CD14-positive monocyte (primary cell): ENCODE measurements at regions not wholly inside any gene's neighbourhood (a gene's known extent, or its start where the extent isn't known, plus 50 kb on each side); places are given as distances from the start of the nearest gene placed in this dataset. TPM values are rescaled to one million over a fixed set of nuclear protein-coding genes. Genes with fewer than 3 reads are reported as not detected.
A peak's percentile ranks its signal among the peaks of the same experiment; 100 is the strongest.

ENCODE experiments used
- DNase-seq, 3 donors: peaks; one replicate each; pipeline ENCODE4 v3.0.0-alpha.2; 2011 to 2022
- H2AFZ ChIP-seq: 2 replicates; pipeline ENCODE4 v1.6.0; 2012; ENCODE audit warnings: mild to moderate bottlenecking, low read depth, low read length, inconsistent platforms; ENCODE audit not compliant: insufficient read depth, poor library complexity, severe bottlenecking
- H3K27ac ChIP-seq, 2 donors: 1 replicate in 1 of 2; 2 replicates in 1 of 2; pipeline ENCODE4 v1.5.1; 2012 to 2013; ENCODE audit warnings: low read length in 2 of 2, control low read depth in 1 of 2, inconsistent platforms in 1 of 2, low read depth in 1 of 2, mild to moderate bottlenecking in 1 of 2
- H3K27me3 ChIP-seq, 2 donors: one replicate each; pipeline versions ENCODE4 v1.6.0 to v1.6.1; 2011 to 2013; ENCODE audit warnings: low read length in 2 of 2; ENCODE audit not compliant: control insufficient read depth in 2 of 2, insufficient read depth in 2 of 2
- H3K36me3 ChIP-seq, 2 donors: replicated peaks in 1 of 2; 1 replicate in 1 of 2; 2 replicates in 1 of 2; pipeline versions ENCODE4 v1.5.1 to v1.6.1; 2012 to 2013; ENCODE audit warnings: low read length in 2 of 2, control low read depth in 1 of 2, inconsistent platforms in 1 of 2, mild to moderate bottlenecking in 1 of 2; ENCODE audit not compliant: insufficient read depth in 2 of 2, control insufficient read depth in 1 of 2
- H3K4me1 ChIP-seq, 2 donors: 1 replicate in 1 of 2; 2 replicates in 1 of 2; pipeline versions ENCODE4 v1.5.1 to v1.6.1; 2012 to 2013; ENCODE audit warnings: low read length in 2 of 2, control low read depth in 1 of 2, inconsistent platforms in 1 of 2, mild to moderate bottlenecking in 1 of 2, moderate library complexity in 1 of 2; ENCODE audit not compliant: insufficient read depth in 2 of 2, control insufficient read depth in 1 of 2
- H3K4me2 ChIP-seq: replicated peaks from 2 replicates; pipeline ENCODE3; 2012; ENCODE audit warnings: low read length, moderate library complexity, mild to moderate bottlenecking; ENCODE audit not compliant: poor library complexity, severe bottlenecking; ENCODE audit errors: extremely low read depth
- H3K4me3 ChIP-seq, 3 experiments: fragments of 200-600 bp in 1 of 3; sonication (generic) in 1 of 3; replicated peaks in 1 of 3; 1 replicate in 2 of 3; 2 replicates in 1 of 3; pipeline ENCODE4 v1.5.1; 2011 to 2013; ENCODE audit warnings: low read length in 3 of 3, mild to moderate bottlenecking in 3 of 3, control low read depth in 2 of 3, low read depth in 2 of 3, inconsistent platforms in 1 of 3, moderate library complexity in 1 of 3
- H3K79me2 ChIP-seq: 2 replicates; pipeline ENCODE4 v1.6.0; 2012; ENCODE audit warnings: mild to moderate bottlenecking, control low read depth, inconsistent platforms, low read length, moderate library complexity; ENCODE audit not compliant: insufficient read depth
- H3K9ac ChIP-seq: 2 replicates; pipeline ENCODE4 v1.6.0; 2017; ENCODE audit warnings: low read length, mild to moderate bottlenecking; ENCODE audit not compliant: insufficient read depth, poor library complexity, severe bottlenecking
- H3K9me3 ChIP-seq, 2 donors: replicated peaks in 1 of 2; 1 replicate in 1 of 2; 2 replicates in 1 of 2; pipeline versions ENCODE4 v1.5.1 to v1.6.1; 2012 to 2013; ENCODE audit warnings: low read length in 2 of 2, control low read depth in 1 of 2; ENCODE audit not compliant: control insufficient read depth in 1 of 2, insufficient read depth in 1 of 2
- H4K20me1 ChIP-seq: 2 replicates; pipeline ENCODE4 v1.6.0; 2012; ENCODE audit warnings: mild to moderate bottlenecking, low read length, control low read depth, moderate library complexity; ENCODE audit not compliant: insufficient read depth
- H3K27ac Mint-ChIP-seq, 7 donors: one replicate each; pipeline ENCODE4 v1.8.0; 2020; ENCODE audit warnings: mild to moderate bottlenecking in 7 of 7, mixed read lengths in 7 of 7, moderate library complexity in 6 of 7, inconsistent platforms in 2 of 7
- H3K27me3 Mint-ChIP-seq, 3 donors: one replicate each; pipeline ENCODE4 v1.8.0; 2021 to 2022; ENCODE audit warnings: low read depth in 3 of 3, mild to moderate bottlenecking in 3 of 3, mixed read lengths in 3 of 3, moderate library complexity in 3 of 3, inconsistent platforms in 1 of 3
- H3K36me3 Mint-ChIP-seq, 2 donors: one replicate each; pipeline ENCODE4 v1.8.0; 2020; ENCODE audit warnings: mixed read lengths in 2 of 2, inconsistent platforms in 1 of 2, mild to moderate bottlenecking in 1 of 2
- H3K4me1 Mint-ChIP-seq: one replicate; pipeline ENCODE4 v1.8.0; 2020; ENCODE audit warnings: mild to moderate bottlenecking, mixed read lengths
- H3K4me3 Mint-ChIP-seq, 2 donors: one replicate each; pipeline ENCODE4 v1.8.0; 2020; ENCODE audit warnings: mild to moderate bottlenecking in 2 of 2, mixed read lengths in 2 of 2, moderate library complexity in 1 of 2
- H3K9me3 Mint-ChIP-seq, 7 donors: one replicate each; pipeline ENCODE4 v1.8.0; 2020 to 2022; ENCODE audit warnings: mixed read lengths in 7 of 7, mild to moderate bottlenecking in 6 of 7, moderate library complexity in 6 of 7, inconsistent platforms in 2 of 7
- WGBS: methylation state at CpG from one replicate; pipeline ENCODE4 v1.1.5; 2013; ENCODE audit warnings: missing lambda C conversion rate; ENCODE audit not compliant: insufficient coverage; 5-methylcytosine and 5-hydroxymethylcytosine counted together
- intact Hi-C, 2 donors: fragments of 100-400 bp; cut with micrococcal nuclease; formaldehyde crosslinking; loops; one replicate each; pipeline versions ENCODE4 v1.15.0 to v1.15.1; 2023
- small RNA-seq: library from RNA; depleted of rRNA; stranded (forward); fragments of <200 nt; gene quantifications from one replicate; pipeline ENCODE3, GENCODE V24; 2012; ENCODE audit warnings: low read depth; ENCODE audit not compliant: insufficient read length
- TF ChIP-seq, protein P1 (sequence below): fragments of 200-600 bp; IDR thresholded peaks from one replicate; pipeline ENCODE4 v1.8.0; 2022; ENCODE audit warnings: antibody characterized with exemption, mild to moderate bottlenecking

DNA sequence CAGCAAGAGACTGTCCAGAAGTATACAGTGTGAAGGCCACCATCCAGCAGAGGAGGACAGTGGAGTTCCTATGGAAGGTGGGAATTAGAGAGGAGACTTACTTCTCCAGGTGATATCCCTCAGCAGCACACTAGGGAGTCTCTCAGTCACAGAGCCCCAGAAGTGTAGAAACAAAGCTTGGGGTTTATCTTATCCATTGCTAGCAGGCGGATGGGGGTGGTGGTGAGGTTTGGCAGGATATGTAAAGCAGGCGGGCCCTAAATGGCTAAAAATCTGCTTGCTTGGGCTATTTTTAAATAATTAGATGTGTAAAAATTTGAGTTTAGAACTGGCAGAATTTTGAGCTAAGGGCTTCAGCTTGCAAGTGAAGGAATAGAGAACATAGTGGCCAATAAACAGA, 50.1 kb upstream of the RGS18 start:
- H3K9me3 Mint-ChIP-seq: peaks cover 0 to 6% (median 2%) of the 10 kb centered on the region in 7 donors
- H3K27ac ChIP-seq: no peak overlapping the region
- no peaks in the 10 kb centered on the region for H4K20me1 ChIP-seq
- H3K36me3 Mint-ChIP-seq: no peaks in the 10 kb centered on the region
- TF ChIP-seq, protein P1, sequence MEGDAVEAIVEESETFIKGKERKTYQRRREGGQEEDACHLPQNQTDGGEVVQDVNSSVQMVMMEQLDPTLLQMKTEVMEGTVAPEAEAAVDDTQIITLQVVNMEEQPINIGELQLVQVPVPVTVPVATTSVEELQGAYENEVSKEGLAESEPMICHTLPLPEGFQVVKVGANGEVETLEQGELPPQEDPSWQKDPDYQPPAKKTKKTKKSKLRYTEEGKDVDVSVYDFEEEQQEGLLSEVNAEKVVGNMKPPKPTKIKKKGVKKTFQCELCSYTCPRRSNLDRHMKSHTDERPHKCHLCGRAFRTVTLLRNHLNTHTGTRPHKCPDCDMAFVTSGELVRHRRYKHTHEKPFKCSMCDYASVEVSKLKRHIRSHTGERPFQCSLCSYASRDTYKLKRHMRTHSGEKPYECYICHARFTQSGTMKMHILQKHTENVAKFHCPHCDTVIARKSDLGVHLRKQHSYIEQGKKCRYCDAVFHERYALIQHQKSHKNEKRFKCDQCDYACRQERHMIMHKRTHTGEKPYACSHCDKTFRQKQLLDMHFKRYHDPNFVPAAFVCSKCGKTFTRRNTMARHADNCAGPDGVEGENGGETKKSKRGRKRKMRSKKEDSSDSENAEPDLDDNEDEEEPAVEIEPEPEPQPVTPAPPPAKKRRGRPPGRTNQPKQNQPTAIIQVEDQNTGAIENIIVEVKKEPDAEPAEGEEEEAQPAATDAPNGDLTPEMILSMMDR: no peak
- H3K4me3 ChIP-seq: no peak overlapping the region
- no peaks in the 10 kb centered on the region for H3K27me3 ChIP-seq
- 94% methylated on average over 2 of the region's 2 CpGs for WGBS
- no peaks in the 10 kb centered on the region for H3K27me3 Mint-ChIP-seq
- H3K27ac Mint-ChIP-seq: peak overlapping the region in 2 of 7 donors; percentile 6 to 11
- no peaks in the 10 kb centered on the region for H3K79me2 ChIP-seq
- no peaks in the 10 kb centered on the region for H3K9me3 ChIP-seq
- no peak overlapping the region for H3K4me2 ChIP-seq
- H3K4me1 ChIP-seq: no peaks in the 10 kb centered on the region
- no peak overlapping the region for H3K9ac ChIP-seq
- intact Hi-C loops: no loop called here
- no peak overlapping the region for H2AFZ ChIP-seq
- H3K4me1 Mint-ChIP-seq: no peaks in the 10 kb centered on the region
- no peaks in the 10 kb centered on the region for H3K36me3 ChIP-seq
- no peak overlapping the region for H3K4me3 Mint-ChIP-seq
- no peak for DNase-seq

Small RNA genes in the stretch of these regions (small RNA-seq; reads per million reads assigned to genes)
- gene AL139135.1 (not detected), gene AL713866.2 (not detected)
